ENCODE measurements at regions not wholly inside any gene's neighbourhood (a gene's known extent, or its start where the extent isn't known, plus 50 kb on each side); places are given as distances from the start of the nearest gene placed in this dataset.
"Not testable (repeated sequence)": the region's sequence is repeated elsewhere in the genome, so short reads cannot be mapped to it uniquely, and the experiment has no call there.

DNA sequence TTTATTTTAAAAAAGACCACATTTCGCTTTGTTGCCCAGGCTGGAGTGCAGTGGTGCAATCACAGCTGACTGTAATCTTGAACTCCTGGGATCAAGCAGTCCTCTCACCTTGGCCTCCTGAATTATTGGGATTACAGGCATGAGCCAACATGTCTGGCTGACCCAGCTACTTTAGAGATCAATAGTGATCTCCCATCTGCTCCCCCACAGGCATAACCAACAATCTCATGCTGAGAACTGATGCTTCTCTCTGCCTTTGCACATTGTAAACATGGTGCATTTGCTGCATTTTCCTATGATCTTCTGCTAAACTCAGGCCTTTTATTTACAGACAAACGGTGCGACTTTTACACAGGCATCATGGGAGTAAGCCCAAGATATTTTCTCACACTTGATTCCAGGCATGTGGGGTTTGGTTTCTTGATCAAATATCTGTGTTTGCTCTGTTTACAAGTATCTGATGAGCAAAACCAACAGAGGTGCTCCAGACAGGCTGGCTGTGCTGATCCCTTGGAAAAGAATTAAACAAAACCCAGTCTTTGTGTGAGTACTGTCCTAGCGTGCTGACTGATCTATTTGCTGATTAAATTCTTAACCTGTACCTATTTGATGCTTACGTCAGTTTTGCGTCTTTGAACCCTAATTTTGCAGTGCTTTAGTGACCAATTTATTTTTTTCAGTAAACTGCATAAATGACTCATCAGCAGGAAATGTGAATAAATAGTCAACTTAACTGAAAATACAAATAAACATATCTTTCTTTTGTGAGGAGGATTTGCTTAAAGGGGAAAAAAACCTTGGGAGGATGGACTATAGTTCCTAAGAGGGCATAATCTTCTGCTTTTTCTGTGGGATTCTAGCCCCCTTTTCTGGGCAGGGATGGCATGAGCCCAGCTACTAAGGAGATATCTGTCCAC is 191.7 kb upstream of the NR3C1 start:
- POLR2A ChIA-PET = no interaction called here
- DNase-seq (ENCODE audit: extremely low spot score) = no peak
- no peak for TF ChIP-seq FOXK2 (IDR thresholded peaks at IDR 0.05)
- TF ChIP-seq, protein P1, sequence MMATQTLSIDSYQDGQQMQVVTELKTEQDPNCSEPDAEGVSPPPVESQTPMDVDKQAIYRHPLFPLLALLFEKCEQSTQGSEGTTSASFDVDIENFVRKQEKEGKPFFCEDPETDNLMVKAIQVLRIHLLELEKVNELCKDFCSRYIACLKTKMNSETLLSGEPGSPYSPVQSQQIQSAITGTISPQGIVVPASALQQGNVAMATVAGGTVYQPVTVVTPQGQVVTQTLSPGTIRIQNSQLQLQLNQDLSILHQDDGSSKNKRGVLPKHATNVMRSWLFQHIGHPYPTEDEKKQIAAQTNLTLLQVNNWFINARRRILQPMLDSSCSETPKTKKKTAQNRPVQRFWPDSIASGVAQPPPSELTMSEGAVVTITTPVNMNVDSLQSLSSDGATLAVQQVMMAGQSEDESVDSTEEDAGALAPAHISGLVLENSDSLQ (IDR thresholded peaks at IDR 0.05) = no peak
- no peak for TF ChIP-seq SP1 (IDR thresholded peaks at IDR 0.05)
- TF ChIP-seq BHLHE40 (IDR thresholded peaks at IDR 0.05; ENCODE audit: borderline replicate concordance) = no peak
- CTCF ChIA-PET = no interaction called here

DNA sequence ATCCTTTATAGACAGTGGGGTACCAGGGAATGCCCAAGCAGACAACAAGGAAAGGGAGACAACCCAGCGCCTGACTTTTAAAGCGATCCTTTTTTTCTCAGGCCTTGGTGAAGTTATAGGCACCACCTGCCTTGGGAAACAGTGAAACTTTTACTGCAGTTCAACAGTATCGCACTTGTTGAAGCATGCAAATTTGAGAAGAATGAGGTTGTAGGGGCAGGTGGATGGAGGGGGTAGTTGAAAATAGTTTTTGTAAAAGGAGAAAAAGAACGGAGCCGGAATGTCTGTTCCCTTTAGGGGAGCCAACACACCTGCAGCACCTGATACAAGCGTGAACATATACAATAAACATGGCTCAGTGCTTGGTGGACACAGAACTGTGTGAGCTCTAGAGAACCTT is 190.2 kb upstream of the NR3C1 start:
- ChIA-PET CTCF (no interaction called here), POLR2A (interaction anchor here (1.5 kb wide), 1 partner anchor 19 kb away, joined by 3 read pairs; no protein-coding TSS in a partner anchor)
- no peak for DNase-seq (ENCODE audit: extremely low spot score)
- no peak for TF ChIP-seq BHLHE40 (IDR thresholded peaks at IDR 0.05; ENCODE audit: borderline replicate concordance)
- TF ChIP-seq CTBP1 (IDR thresholded peaks at IDR 0.05; ENCODE audit: borderline replicate concordance) = no peak
- TF ChIP-seq NFRKB (IDR thresholded peaks at IDR 0.05) = no peak
- no peak for TF ChIP-seq L3MBTL2 (conservative IDR thresholded peaks at IDR 0.05)
- no peak for TF ChIP-seq ZNF384 (IDR thresholded peaks at IDR 0.05)
- no peak for TF ChIP-seq HDGF (IDR thresholded peaks at IDR 0.05; ENCODE audit: borderline replicate concordance)
- no peak for TF ChIP-seq ELF4 (IDR thresholded peaks at IDR 0.05)
- TF ChIP-seq LEF1 (IDR thresholded peaks at IDR 0.05; ENCODE audit: borderline replicate concordance) = no peak
- no peak for TF ChIP-seq FOXM1 (IDR thresholded peaks at IDR 0.05; ENCODE audit: borderline replicate concordance)
- no peak for TF ChIP-seq FOXK2 (IDR thresholded peaks at IDR 0.05)
- no peak for TF ChIP-seq ARNT (IDR thresholded peaks at IDR 0.05)
- TF ChIP-seq SUZ12 (IDR thresholded peaks at IDR 0.05) = no peak
- TF ChIP-seq TARDBP (IDR thresholded peaks at IDR 0.05) = no peak
- TF ChIP-seq, protein P1 (IDR thresholded peaks at IDR 0.05) = no peak
- TF ChIP-seq FOXA1 (IDR thresholded peaks at IDR 0.05) = no peak
- no peak for TF ChIP-seq SP1 (IDR thresholded peaks at IDR 0.05)

DNA sequence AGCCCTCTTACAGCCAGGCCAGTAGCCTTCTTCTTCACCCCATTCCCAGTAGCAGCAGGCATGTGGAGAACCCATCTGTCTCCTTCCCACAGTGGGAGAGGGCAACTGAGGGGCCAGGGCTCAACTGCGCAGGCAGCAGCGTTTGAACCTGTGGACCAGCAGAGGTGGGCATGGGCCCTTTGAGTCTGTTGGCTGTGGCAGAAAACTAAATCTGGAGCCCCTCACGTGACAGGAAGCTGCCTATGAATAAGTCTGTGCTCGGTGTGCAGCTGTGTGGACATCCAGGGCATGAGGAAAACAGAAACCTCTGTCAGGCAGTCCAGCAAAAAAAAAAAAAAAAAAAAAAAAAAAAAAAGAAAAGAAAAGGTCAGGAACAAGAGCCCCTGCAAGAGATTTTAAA is 189.2 kb upstream of the NR3C1 start:
- TF ChIP-seq ELF4 (IDR thresholded peaks at IDR 0.05) (no peak), HDGF (IDR thresholded peaks at IDR 0.05; ENCODE audit: borderline replicate concordance) (no peak), CTBP1 (IDR thresholded peaks at IDR 0.05; ENCODE audit: borderline replicate concordance) (no peak), NFRKB (IDR thresholded peaks at IDR 0.05) (no peak), SUZ12 (IDR thresholded peaks at IDR 0.05) (no peak), FOXK2 (IDR thresholded peaks at IDR 0.05) (no peak), FOXA1 (IDR thresholded peaks at IDR 0.05) (no peak)
- TF ChIP-seq, protein P1 (IDR thresholded peaks at IDR 0.05) = no peak
- DNase-seq (ENCODE audit: extremely low spot score) = no peak
- CTCF ChIA-PET = no interaction called here
- POLR2A ChIA-PET = interaction anchor here (1.5 kb wide), 1 partner anchor 18 kb away, joined by 3 read pairs; no protein-coding TSS in a partner anchor

DNA sequence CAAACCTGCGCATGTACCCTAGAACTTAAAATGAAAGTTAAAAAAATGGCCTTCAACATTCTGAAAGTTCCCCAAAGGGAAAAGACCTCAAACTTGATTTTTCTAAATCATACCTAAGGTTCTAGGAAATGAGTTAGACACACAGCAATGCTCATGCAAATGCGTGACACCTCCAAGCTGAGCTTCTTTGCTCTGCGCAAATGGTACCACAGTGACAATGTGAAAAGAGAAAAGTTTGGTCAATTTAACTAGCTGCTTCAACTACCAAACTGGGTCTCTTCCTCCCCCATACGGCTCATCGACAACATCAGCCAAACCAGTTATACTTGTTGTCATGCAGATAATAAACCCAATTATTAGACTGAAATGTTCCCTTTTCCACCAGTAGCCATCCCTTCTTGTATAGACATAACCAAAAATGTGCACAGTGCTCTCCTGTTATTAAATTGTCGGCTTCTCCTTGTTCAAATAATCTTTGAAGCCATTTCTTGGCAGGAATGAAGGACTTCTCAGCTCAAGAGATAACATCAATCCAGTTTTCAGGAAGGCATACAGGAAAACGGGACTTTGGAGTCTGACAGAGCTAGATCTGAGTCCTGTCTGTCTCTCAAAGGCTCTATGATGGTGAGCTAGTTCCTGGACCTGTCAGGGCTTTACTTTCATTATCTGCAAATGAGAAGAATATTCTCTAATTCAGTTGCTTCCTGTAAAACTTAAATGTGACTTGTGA is 185.6 kb upstream of the NR3C1 start:
- POLR2A ChIA-PET = no interaction called here
- CTCF ChIA-PET = no interaction called here
- DNase-seq (ENCODE audit: extremely low spot score) = no peak
- TF ChIP-seq FOXM1 (IDR thresholded peaks at IDR 0.05; ENCODE audit: borderline replicate concordance) (no peak), FOXA1 (IDR thresholded peaks at IDR 0.05) (no peak), ELF4 (IDR thresholded peaks at IDR 0.05) (no peak), FOXK2 (IDR thresholded peaks at IDR 0.05) (no peak), NFRKB (IDR thresholded peaks at IDR 0.05) (no peak), SUZ12 (IDR thresholded peaks at IDR 0.05) (no peak), L3MBTL2 (conservative IDR thresholded peaks at IDR 0.05) (no peak), BHLHE40 (IDR thresholded peaks at IDR 0.05; ENCODE audit: borderline replicate concordance) (no peak), TARDBP (IDR thresholded peaks at IDR 0.05) (no peak), HDGF (IDR thresholded peaks at IDR 0.05; ENCODE audit: borderline replicate concordance) (no peak), SP1 (IDR thresholded peaks at IDR 0.05) (no peak), CTBP1 (IDR thresholded peaks at IDR 0.05; ENCODE audit: borderline replicate concordance) (no peak), ARNT (IDR thresholded peaks at IDR 0.05) (no peak), LEF1 (IDR thresholded peaks at IDR 0.05; ENCODE audit: borderline replicate concordance) (no peak), ZNF384 (IDR thresholded peaks at IDR 0.05) (no peak)
- TF ChIP-seq, protein P1 (IDR thresholded peaks at IDR 0.05) = no peak

DNA sequence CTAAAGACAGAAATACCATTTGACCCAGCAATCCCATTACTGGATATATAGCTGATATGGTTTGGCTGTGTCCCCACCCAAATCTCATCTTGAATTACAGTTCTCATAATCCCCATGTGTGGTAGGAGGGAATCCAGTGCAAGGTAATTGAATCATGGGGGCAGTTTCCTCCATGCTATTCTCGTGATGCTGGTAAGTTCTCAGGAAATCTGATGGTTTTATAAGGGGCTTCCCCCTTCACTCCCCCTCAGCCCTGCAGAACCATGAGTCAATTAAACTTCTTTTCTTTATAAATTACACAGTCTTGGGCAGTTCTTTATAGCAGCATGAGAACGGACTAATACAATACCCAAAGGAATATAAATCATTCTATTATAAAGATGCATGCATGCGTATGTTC is 184.6 kb upstream of the NR3C1 start:
- POLR2A ChIA-PET; CTCF ChIA-PET; DNase-seq (ENCODE audit: extremely low spot score): not testable (repeated sequence)
